ENCODE measurements at regions not wholly inside any gene's neighbourhood (a gene's known extent, or its start where the extent isn't known, plus 50 kb on each side); places are given as distances from the start of the nearest gene placed in this dataset.
A peak's percentile ranks its signal among the peaks of the same experiment; 100 is the strongest.

- TF ChIP-seq GATA1 (IDR thresholded peaks at IDR 0.05; ENCODE audit: low read depth, low read length), result no peak
- DNase-seq, result no peak
Observed at GRCh38 chr4:132956962-132957361, 192.1 kb upstream of the PCDH10 start.

- TF ChIP-seq POLR2A (IDR thresholded peaks at IDR 0.05; ENCODE audit: low read length) (no peak), GATA1 (IDR thresholded peaks at IDR 0.05; ENCODE audit: low read depth, low read length) (no peak)
- DNase-seq, result no peak
Observed at GRCh38 chr4:132958457-132959263, 190.4 kb upstream of the PCDH10 start.

- TF ChIP-seq POLR2A (IDR thresholded peaks at IDR 0.05; ENCODE audit: low read length), result no peak
- TF ChIP-seq GATA1 (IDR thresholded peaks at IDR 0.05; ENCODE audit: low read depth, low read length), result no peak
- DNase-seq, result no peak
Observed at GRCh38 chr4:132981611-132982010, 167.5 kb upstream of the PCDH10 start.

- TF ChIP-seq GATA1 (IDR thresholded peaks at IDR 0.05; ENCODE audit: low read depth, low read length) (no peak), POLR2A (IDR thresholded peaks at IDR 0.05; ENCODE audit: low read length) (no peak)
- no peak for DNase-seq
Observed at GRCh38 chr4:132982151-132982550, 166.9 kb upstream of the PCDH10 start.

- no peak for DNase-seq
- TF ChIP-seq GATA1 (IDR thresholded peaks at IDR 0.05; ENCODE audit: low read depth, low read length) (no peak), POLR2A (IDR thresholded peaks at IDR 0.05; ENCODE audit: low read length) (no peak)
Observed at GRCh38 chr4:132991111-132991510, 158.0 kb upstream of the PCDH10 start.

DNA sequence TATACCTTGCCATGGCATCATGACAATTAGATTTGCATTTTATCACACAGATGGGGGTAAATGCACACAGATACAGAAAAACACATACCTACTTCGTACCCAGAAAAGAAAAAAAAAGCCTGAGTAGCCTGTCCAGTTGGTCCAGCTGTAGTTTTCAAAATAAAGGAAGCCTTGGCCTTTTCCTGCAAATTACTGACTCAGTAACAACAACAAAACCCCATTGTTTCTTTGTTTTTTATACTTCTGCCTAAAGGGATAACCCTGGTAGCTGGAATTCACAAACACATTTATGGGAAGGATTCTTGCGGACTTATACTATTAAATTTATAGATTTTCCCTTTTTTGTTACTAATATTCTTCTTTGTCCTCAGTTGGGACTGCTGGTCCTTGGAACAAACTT lies 156.4 kb upstream of the PCDH10 start:
- TF ChIP-seq POLR2A (IDR thresholded peaks at IDR 0.05; ENCODE audit: low read length) (no peak), GATA1 (IDR thresholded peaks at IDR 0.05; ENCODE audit: low read depth, low read length) (no peak)
- no peak for DNase-seq

- TF ChIP-seq POLR2A (IDR thresholded peaks at IDR 0.05; ENCODE audit: low read length), result no peak
- no peak for TF ChIP-seq GATA1 (IDR thresholded peaks at IDR 0.05; ENCODE audit: low read depth, low read length)
- no peak for DNase-seq
Observed at GRCh38 chr4:132998585-132999230, 150.4 kb upstream of the PCDH10 start.

GRCh38 chr4:133000012-133000411 lies 149.1 kb upstream of the PCDH10 start:
- TF ChIP-seq POLR2A (IDR thresholded peaks at IDR 0.05; ENCODE audit: low read length), result no peak
- no peak for TF ChIP-seq GATA1 (IDR thresholded peaks at IDR 0.05; ENCODE audit: low read depth, low read length)
- DNase-seq, result peak in 1 of 2 experiments; percentile 10

DNA sequence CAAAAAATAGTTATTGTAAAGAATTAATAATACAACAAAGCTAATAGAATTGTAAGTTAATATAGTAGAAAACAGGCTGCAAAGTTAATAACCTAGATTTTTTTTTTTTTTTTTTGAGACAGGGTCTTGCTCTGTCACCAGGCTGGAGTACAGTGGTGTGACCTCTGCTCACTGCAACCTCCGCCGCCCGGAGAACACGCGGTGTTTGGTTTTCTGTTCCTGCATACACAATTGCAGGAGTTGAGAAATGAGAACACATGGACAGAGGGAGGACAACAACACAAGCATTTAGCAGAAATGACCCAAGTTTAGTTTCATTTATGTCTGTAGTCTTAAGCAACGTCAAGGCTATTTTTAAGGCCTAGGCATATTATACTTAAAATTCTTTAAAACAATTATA lies 145.9 kb upstream of the PCDH10 start:
- DNase-seq, result no peak
- TF ChIP-seq GATA1 (IDR thresholded peaks at IDR 0.05; ENCODE audit: low read depth, low read length), result no peak
- no peak for TF ChIP-seq POLR2A (IDR thresholded peaks at IDR 0.05; ENCODE audit: low read length)

DNA sequence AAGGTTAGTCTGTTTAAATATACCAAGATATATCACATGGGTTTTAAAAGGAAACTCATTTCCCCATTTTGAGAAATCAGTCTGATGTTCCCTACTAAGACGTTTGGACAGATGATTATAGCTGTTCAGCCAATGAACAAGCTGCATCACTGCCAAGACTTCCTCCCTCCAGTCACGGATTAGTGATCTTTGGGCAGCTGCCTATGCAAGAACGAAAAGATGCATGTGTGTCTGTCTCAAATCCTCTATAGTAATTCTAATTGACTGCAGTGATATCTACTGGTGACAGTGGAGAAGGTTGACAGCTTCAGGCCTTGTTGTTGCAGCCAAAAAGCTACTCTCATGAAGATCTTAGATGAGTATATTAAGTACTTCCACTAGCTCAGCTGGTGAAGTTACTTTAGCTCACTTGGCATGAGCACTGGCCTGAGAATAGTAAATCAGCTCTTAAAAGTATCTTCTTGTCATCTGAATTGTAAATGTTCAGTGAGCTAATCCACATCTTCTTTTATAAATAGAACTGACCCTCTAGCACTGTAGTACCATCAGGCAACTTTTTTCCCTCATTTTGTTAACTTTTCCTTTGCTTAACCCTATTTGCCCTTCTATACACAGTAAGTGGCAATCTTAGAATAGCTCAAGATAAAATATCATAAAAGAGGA lies 134.5 kb upstream of the PCDH10 start:
- TF ChIP-seq POLR2A (IDR thresholded peaks at IDR 0.05; ENCODE audit: low read length), result no peak
- no peak for DNase-seq

DNA sequence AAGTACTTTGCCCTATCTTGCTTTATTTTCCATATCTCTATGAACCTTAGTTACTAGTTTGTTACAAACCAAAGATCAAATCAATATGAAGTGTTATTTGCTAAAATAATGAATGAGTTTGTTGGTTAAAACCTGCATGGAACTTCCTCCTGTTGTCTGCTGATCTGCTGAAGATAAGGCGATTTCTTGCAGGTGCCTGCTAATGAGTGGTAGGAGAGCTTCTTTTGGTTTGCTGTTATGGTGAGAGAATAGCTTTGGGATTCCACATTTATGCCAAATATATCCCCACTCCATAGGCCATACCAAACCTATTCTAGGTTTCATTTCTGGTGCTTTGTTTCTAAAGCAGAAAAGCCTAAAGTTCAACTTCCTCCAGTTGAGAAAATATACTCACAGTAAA lies 103.8 kb upstream of the PCDH10 start:
- TF ChIP-seq GATA1 (IDR thresholded peaks at IDR 0.05; ENCODE audit: low read depth, low read length) (no peak), POLR2A (IDR thresholded peaks at IDR 0.05; ENCODE audit: low read length) (no peak)
- DNase-seq, result no peak

GRCh38 chr4:133046156-133046555 lies 102.9 kb upstream of the PCDH10 start:
- no peak for DNase-seq
- TF ChIP-seq GATA1 (IDR thresholded peaks at IDR 0.05; ENCODE audit: low read depth, low read length) (no peak), POLR2A (IDR thresholded peaks at IDR 0.05; ENCODE audit: low read length) (no peak)

DNA sequence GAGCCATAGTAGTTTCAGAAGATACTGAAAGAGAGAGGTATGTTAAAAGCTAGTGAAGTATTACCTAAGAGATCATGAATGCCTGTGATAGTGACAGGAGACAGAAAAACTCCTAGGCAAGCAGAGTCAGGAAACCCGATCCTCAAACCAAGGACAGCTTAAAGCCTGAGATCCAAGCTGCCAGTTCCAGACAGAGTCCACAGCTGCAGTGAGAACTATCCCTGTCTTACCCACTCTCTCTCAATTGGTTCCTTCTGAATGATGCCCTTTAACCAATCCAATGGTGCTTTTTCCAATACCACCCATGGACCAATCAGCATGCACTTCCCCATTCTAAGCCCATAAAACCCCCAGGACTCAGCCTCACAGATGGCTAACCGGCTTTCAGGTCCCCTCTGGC lies 90.4 kb upstream of the PCDH10 start:
- DNase-seq, result no peak
- TF ChIP-seq POLR2A (IDR thresholded peaks at IDR 0.05; ENCODE audit: low read length), result no peak
- no peak for TF ChIP-seq GATA1 (IDR thresholded peaks at IDR 0.05; ENCODE audit: low read depth, low read length)

DNA sequence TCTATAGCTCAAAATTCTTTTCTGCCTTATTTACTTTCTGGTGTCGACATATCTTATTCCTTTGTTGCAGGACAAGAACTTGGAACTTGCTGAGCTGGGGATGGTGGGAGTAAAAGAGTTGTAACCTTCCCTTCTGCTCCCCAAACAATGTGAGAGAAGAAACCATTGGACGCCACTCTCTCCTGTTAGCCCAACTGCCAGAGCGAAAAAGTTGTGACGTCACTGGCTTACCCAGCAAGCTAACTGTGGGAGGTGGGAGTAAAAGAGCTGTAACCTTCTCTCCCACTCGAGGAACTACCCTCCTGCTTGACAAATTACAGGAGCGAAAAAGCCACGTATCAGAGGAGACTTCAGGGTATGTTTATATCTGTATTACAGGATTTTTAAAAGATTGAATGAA lies 90.0 kb upstream of the PCDH10 start:
- no peak for DNase-seq
- TF ChIP-seq POLR2A (IDR thresholded peaks at IDR 0.05; ENCODE audit: low read length) (no peak), GATA1 (IDR thresholded peaks at IDR 0.05; ENCODE audit: low read depth, low read length) (no peak)

GRCh38 chr4:133062851-133063250 lies 86.2 kb upstream of the PCDH10 start:
- DNase-seq, result no peak
- TF ChIP-seq POLR2A (IDR thresholded peaks at IDR 0.05; ENCODE audit: low read length), result no peak
- no peak for TF ChIP-seq GATA1 (IDR thresholded peaks at IDR 0.05; ENCODE audit: low read depth, low read length)
